ENCODE measurements at regions not wholly inside any gene's neighbourhood (a gene's known extent, or its start where the extent isn't known, plus 50 kb on each side); places are given as distances from the start of the nearest gene placed in this dataset.

DNA sequence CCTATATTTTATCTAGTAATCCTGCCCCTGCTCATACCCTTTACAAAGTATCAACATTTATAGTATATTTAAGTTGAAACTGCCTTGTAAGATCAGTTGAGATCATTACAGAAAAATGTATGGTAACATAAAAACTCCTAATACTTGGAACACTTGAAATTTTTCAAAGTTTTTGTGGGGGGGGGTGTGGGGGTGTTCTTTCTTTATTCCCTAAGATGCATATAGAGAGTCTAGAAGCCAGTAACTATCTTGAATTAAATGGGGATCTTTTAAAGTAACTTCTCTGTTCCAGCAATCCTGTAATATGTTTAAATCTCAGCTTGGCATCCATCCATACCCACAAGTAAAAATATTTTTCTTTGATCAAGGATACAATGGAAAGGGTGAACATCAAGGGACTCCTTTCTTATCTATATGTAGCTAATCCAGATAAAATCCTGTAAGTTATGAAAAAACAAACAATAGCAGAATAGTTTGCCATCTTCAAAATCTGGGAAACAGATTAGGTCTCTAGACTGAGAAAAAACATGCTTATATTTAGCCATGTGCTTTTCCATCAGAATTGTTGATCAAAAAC is 455.3 kb downstream of the MEIS1 start:
- peaks cover 0 to 41% (median 25%) of the 10 kb centered on the region in 4 donors for H3K4me1 ChIP-seq
- no peaks in the 10 kb centered on the region for H3K9me3 ChIP-seq
- intact Hi-C loops (cut with DNase I) = no loop called here
- H3K27me3 ChIP-seq = no peaks in the 10 kb centered on the region
- no peak for DNase-seq (ENCODE audit: extremely low spot score)
- no peak overlapping the region for H3K27ac ChIP-seq (replicated peaks in 1 of 4)
- no peak overlapping the region for H3K4me3 ChIP-seq
- TF ChIP-seq POLR2AphosphoS5 (IDR thresholded peaks at IDR 0.05) (no peak), EP300 (IDR thresholded peaks at IDR 0.05) (no peak), POLR2A (IDR thresholded peaks at IDR 0.05; ENCODE audit: low read depth) (no peak)
- TF ChIP-seq, protein P1, sequence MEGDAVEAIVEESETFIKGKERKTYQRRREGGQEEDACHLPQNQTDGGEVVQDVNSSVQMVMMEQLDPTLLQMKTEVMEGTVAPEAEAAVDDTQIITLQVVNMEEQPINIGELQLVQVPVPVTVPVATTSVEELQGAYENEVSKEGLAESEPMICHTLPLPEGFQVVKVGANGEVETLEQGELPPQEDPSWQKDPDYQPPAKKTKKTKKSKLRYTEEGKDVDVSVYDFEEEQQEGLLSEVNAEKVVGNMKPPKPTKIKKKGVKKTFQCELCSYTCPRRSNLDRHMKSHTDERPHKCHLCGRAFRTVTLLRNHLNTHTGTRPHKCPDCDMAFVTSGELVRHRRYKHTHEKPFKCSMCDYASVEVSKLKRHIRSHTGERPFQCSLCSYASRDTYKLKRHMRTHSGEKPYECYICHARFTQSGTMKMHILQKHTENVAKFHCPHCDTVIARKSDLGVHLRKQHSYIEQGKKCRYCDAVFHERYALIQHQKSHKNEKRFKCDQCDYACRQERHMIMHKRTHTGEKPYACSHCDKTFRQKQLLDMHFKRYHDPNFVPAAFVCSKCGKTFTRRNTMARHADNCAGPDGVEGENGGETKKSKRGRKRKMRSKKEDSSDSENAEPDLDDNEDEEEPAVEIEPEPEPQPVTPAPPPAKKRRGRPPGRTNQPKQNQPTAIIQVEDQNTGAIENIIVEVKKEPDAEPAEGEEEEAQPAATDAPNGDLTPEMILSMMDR (IDR thresholded peaks at IDR 0.05) = no peak
- H3K36me3 ChIP-seq = no peaks in the 10 kb centered on the region

DNA sequence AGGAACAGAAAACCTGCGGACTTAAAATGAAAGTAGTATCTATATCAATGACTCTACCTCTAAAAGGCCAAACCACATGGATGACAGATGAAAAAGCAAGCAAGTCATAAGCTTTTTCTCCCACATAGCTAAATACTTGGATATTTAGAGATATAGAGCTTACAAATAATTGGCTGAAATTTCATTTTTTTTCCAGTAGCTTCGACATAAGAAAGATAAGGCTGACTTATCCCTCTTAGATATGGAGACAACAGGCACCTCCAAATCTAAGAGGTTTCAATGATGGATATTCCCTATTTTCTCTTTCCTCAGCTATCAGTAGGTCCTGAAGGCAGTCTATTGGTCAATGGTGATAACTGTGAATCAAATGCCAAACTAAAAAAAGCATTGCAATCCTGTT is 460.3 kb downstream of the MEIS1 start:
- no peak overlapping the region for H3K27ac ChIP-seq (replicated peaks in 1 of 4)

DNA sequence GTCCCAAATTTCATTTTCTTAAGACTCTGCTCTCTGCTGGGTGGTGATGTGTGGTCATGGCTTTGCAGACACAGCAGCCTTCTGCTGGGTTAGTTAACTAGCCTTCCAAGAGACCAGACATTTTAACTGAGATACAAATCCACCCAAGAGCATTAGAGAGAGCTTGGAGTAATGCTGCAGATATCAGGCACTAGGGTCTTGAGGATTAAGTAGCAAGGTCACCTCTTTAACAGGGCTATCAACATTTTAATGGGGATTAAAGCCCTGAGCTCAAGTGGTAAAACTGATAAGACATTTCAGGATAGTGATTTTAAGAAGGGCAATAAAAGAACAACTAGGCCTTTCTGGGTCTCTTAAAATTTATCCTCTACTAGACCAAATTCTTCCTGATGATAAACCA is 461.2 kb downstream of the MEIS1 start:
- TF ChIP-seq EP300 (IDR thresholded peaks at IDR 0.05) (no peak), POLR2AphosphoS5 (IDR thresholded peaks at IDR 0.05) (no peak), POLR2A (IDR thresholded peaks at IDR 0.05; ENCODE audit: low read depth) (no peak)
- TF ChIP-seq, protein P1 (IDR thresholded peaks at IDR 0.05) = no peak
- intact Hi-C loops (cut with DNase I) = no loop called here
- H3K4me3 ChIP-seq = no peak overlapping the region
- H3K4me1 ChIP-seq = peaks cover 4 to 28% (median 15%) of the 10 kb centered on the region in 4 donors
- DNase-seq (ENCODE audit: extremely low spot score) = no peak
- no peaks in the 10 kb centered on the region for H3K9me3 ChIP-seq
- no peak overlapping the region for H3K27ac ChIP-seq (replicated peaks in 1 of 4)
- no peaks in the 10 kb centered on the region for H3K27me3 ChIP-seq
- H3K36me3 ChIP-seq = no peaks in the 10 kb centered on the region

More for the DNA sequence above, 460.3 kb downstream of the MEIS1 start:
- Histone ChIP-seq H3K9me3 (no peaks in the 10 kb centered on the region), H3K4me3 (no peak overlapping the region), H3K4me1 (peaks cover 4 to 28% (median 18%) of the 10 kb centered on the region in 4 donors), H3K27me3 (no peaks in the 10 kb centered on the region), H3K36me3 (no peaks in the 10 kb centered on the region)
- TF ChIP-seq, protein P1 (IDR thresholded peaks at IDR 0.05) = no peak
- TF ChIP-seq POLR2A (IDR thresholded peaks at IDR 0.05; ENCODE audit: low read depth) (no peak), POLR2AphosphoS5 (IDR thresholded peaks at IDR 0.05) (no peak), EP300 (IDR thresholded peaks at IDR 0.05) (no peak)
- intact Hi-C loops (cut with DNase I) = no loop called here
- no peak for DNase-seq (ENCODE audit: extremely low spot score)
- WGBS = 91% methylated on average over 2 of the region's 2 CpGs

DNA sequence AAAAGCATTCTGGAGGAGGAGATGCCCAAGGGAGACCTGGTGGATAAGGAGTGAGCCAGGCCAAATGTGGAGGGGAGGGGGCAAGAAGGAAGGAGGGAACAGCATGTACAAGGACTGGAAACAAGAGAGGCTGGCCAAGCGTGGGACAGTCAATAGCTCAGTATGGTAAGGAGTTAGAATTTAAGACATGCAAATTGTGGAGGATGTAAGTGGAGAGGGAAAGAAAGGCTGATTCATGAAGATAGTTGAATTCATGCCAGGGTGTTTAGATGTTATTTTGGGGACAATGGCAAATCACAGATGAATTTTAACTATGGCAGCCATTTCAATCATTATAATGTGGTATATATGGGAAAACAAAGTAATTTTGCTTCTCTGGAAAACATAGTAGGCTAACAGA is 462.3 kb downstream of the MEIS1 start:
- Histone ChIP-seq H3K27ac (replicated peaks in 1 of 4) (peak overlapping the region; percentile 28 to 49 (median 47)), H3K4me3 (no peak overlapping the region), H3K9me3 (no peaks in the 10 kb centered on the region), H3K36me3 (no peaks in the 10 kb centered on the region), H3K27me3 (no peaks in the 10 kb centered on the region), H3K4me1 (peaks cover 8 to 28% (median 16%) of the 10 kb centered on the region in 4 donors)
- TF ChIP-seq EP300 (IDR thresholded peaks at IDR 0.05) (no peak), POLR2AphosphoS5 (IDR thresholded peaks at IDR 0.05) (peak in 1 of 2 donors; percentile 16)
- 74% methylated on average over 1 of the region's 1 CpG for WGBS
- intact Hi-C loops (cut with DNase I) = no loop called here
- no peak for DNase-seq (ENCODE audit: extremely low spot score)

DNA sequence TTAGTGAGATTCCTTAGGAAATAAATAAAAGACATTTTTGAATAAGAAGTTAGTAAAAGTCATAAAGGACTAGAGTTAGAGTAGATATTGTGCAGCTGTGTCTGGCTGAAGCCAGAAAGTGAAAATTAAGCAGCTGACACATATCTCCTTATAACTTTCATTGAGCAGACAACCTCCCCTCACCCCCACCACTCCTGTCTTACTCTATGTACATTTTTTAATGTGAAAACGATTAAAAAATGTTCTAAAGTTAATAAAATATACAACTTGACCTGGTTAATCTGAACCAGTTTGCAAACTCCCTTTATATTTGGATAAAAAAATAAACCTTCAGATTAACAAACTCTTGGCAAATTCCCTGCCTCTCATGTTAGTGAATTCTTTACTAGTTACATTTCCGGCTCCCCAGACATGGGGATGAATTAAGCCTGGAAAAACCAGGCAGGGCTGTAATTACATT is 462.8 kb downstream of the MEIS1 start:
- no peaks in the 10 kb centered on the region for H3K36me3 ChIP-seq
- peak overlapping the region; percentile 28 to 49 (median 47) for H3K27ac ChIP-seq (replicated peaks in 1 of 4)
- H3K4me3 ChIP-seq = no peak overlapping the region
- no peak for TF ChIP-seq POLR2AphosphoS5 (IDR thresholded peaks at IDR 0.05)
- TF ChIP-seq, protein P1 (IDR thresholded peaks at IDR 0.05) = no peak
- no peak for TF ChIP-seq EP300 (IDR thresholded peaks at IDR 0.05)
- no peak for TF ChIP-seq POLR2A (IDR thresholded peaks at IDR 0.05; ENCODE audit: low read depth)
- intact Hi-C loops (cut with DNase I) = no loop called here
- no peaks in the 10 kb centered on the region for H3K9me3 ChIP-seq
- no peaks in the 10 kb centered on the region for H3K27me3 ChIP-seq
- WGBS = 25% methylated on average over 2 of the region's 2 CpGs
- DNase-seq (ENCODE audit: extremely low spot score) = no peak
- H3K4me1 ChIP-seq = peaks cover 8 to 28% (median 16%) of the 10 kb centered on the region in 4 donors

Measured in esophagus muscularis mucosa (tissue), 4 donors.